Neural progenitor cell (in vitro differentiated cells): ENCODE measurements at regions not wholly inside any gene's neighbourhood (a gene's known extent, or its start where the extent isn't known, plus 50 kb on each side); places are given as distances from the start of the nearest gene placed in this dataset.

Experiments used
- DNase-seq: peaks from one replicate; pipeline ENCODE4 v3.0.0-alpha.2; 2016; ENCODE audit warnings: low spot score
- H2AFZ ChIP-seq: fragments of 200-600 bp; sonication (generic); replicated peaks from 2 replicates; pipeline ENCODE4 v1.6.1; 2016; ENCODE audit warnings: antibody characterized with exemption
- H3F3A ChIP-seq: fragments of 200-600 bp; sonication (generic); 2 replicates; pipeline ENCODE4 v1.6.1; 2016; ENCODE audit warnings: antibody characterized with exemption, low read depth
- H3K27ac ChIP-seq: fragments of 200-600 bp; sonication (generic); 2 replicates; pipeline ENCODE4 v1.5.1; 2016; ENCODE audit warnings: mild to moderate bottlenecking
- H3K27me3 ChIP-seq: fragments of 200-600 bp; sonication (generic); 2 replicates; pipeline ENCODE4 v1.6.1; 2016; ENCODE audit warnings: mild to moderate bottlenecking, moderate library complexity
- H3K36me3 ChIP-seq: fragments of 200-600 bp; sonication (generic); 2 replicates; pipeline ENCODE4 v1.5.1; 2016
- H3K4me1 ChIP-seq: fragments of 200-600 bp; sonication (generic); 2 replicates; pipeline ENCODE4 v1.6.1; 2016; ENCODE audit warnings: mixed run types
- H3K4me2 ChIP-seq: fragments of 200-600 bp; sonication (generic); 2 replicates; pipeline ENCODE4 v1.6.1; 2016
- H3K4me3 ChIP-seq: fragments of 200-600 bp; sonication (generic); 2 replicates; pipeline ENCODE4 v1.5.1; 2016
- H3K79me2 ChIP-seq: fragments of 200-600 bp; sonication (generic); 2 replicates; pipeline ENCODE4 v1.6.1; 2016; ENCODE audit warnings: low read depth
- H3K9ac ChIP-seq: fragments of 200-600 bp; sonication (generic); 2 replicates; pipeline ENCODE4 v1.6.1; 2016
- H3K9me3 ChIP-seq: fragments of 200-600 bp; sonication (generic); 2 replicates; pipeline ENCODE4 v1.5.1; 2016; ENCODE audit warnings: low read depth
- H4K20me1 ChIP-seq: fragments of 200-600 bp; sonication (generic); 2 replicates; pipeline ENCODE4 v1.6.1; 2016; ENCODE audit warnings: low read depth
- H3K27ac Mint-ChIP-seq: 3 replicates; pipeline ENCODE4 v1.8.0; 2021; ENCODE audit warnings: mixed read lengths
- H3K27me3 Mint-ChIP-seq: 2 replicates; pipeline ENCODE4 v1.8.0; 2022; ENCODE audit warnings: low read depth, mild to moderate bottlenecking, inconsistent platforms, moderate library complexity, mixed read lengths; ENCODE audit not compliant: insufficient read depth
- H3K36me3 Mint-ChIP-seq: 3 replicates; pipeline ENCODE4 v1.8.0; 2021; ENCODE audit warnings: mixed read lengths
- H3K4me1 Mint-ChIP-seq: 3 replicates; pipeline ENCODE4 v1.8.0; 2021; ENCODE audit warnings: mixed read lengths
- H3K4me3 Mint-ChIP-seq: 3 replicates; pipeline ENCODE4 v1.8.0; 2021; ENCODE audit warnings: mild to moderate bottlenecking, moderate library complexity, mixed read lengths
- H3K9me3 Mint-ChIP-seq: 3 replicates; pipeline ENCODE4 v1.8.0; 2020; ENCODE audit warnings: mixed read lengths
- EZH2 ChIP-seq: fragments of 200-600 bp; sonication (generic); IDR thresholded peaks from 2 replicates; pipeline ENCODE4 v1.6.1; 2017; ENCODE audit warnings: antibody characterized with exemption, mild to moderate bottlenecking, moderate library complexity
- EZH2phosphoT487 ChIP-seq: fragments of 200-600 bp; sonication (generic); IDR thresholded peaks from 2 replicates; pipeline ENCODE4 v1.6.1; 2017; ENCODE audit warnings: antibody characterized with exemption
- TF ChIP-seq, protein P1 (sequence below): fragments of 200-600 bp; sonication (generic); IDR thresholded peaks from 2 replicates; pipeline ENCODE4 v1.5.1; 2017; ENCODE audit warnings: antibody characterized with exemption, mild to moderate bottlenecking

DNA sequence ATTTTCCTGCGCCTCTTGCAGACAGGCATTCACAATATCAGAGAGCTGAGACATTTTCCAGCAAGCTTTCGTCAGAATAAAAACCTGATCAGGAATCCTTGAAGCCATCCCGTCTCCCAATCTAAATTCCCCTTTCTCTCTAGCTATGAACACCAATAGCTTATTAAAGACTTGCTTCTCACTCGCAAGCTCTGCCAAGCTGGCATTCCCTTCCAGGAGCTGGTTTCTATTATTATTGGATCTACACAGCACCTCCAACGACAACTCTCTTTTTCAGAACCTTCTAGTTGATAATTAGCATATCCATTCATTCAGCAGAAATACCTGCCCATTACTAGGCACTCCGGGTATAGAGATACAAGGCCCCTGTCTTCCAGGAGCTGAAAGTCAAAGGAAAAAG is 350.3 kb downstream of the MTX2 start:
- H3K4me1 Mint-ChIP-seq = no peaks in the 10 kb centered on the region
- H3K36me3 Mint-ChIP-seq = no peaks in the 10 kb centered on the region

DNA sequence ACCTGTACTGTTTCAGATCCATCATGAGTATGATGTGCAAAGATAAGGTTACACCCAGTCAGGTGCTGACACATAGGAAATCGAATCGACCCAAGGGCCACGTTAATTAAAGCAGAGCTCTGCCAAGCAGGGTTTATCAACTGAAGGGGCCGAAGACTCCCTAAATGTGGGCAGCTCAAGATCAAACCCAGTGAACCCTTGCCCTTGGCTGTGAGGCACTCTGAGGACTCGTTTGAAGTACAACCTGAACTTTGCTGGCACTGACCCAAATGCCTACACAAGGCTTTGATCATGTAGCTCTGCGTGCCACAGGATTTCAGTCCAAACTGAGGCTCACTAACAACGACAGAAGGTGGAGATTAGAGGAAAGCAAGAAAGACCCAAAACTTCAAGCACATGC is 352.1 kb downstream of the MTX2 start:
- Histone ChIP-seq H4K20me1 (no peaks in the 10 kb centered on the region), H3F3A (no peaks in the 10 kb centered on the region), H3K4me1 (no peaks in the 10 kb centered on the region), H3K4me2 (no peak overlapping the region), H3K9ac (no peak overlapping the region), H3K36me3 (no peaks in the 10 kb centered on the region), H3K4me3 (no peak overlapping the region), H3K27ac (no peak overlapping the region), H3K27me3 (peaks cover 5% of the 10 kb centered on the region), H3K79me2 (no peaks in the 10 kb centered on the region), H3K9me3 (no peaks in the 10 kb centered on the region), H2AFZ (no peak overlapping the region)
- no peaks in the 10 kb centered on the region for H3K36me3 Mint-ChIP-seq
- no peak for DNase-seq
- no peak overlapping the region for H3K4me3 Mint-ChIP-seq
- no peak overlapping the region for H3K27ac Mint-ChIP-seq
- no peaks in the 10 kb centered on the region for H3K9me3 Mint-ChIP-seq
- no peak for TF ChIP-seq EZH2
- no peak for TF ChIP-seq EZH2phosphoT487
- TF ChIP-seq, protein P1, sequence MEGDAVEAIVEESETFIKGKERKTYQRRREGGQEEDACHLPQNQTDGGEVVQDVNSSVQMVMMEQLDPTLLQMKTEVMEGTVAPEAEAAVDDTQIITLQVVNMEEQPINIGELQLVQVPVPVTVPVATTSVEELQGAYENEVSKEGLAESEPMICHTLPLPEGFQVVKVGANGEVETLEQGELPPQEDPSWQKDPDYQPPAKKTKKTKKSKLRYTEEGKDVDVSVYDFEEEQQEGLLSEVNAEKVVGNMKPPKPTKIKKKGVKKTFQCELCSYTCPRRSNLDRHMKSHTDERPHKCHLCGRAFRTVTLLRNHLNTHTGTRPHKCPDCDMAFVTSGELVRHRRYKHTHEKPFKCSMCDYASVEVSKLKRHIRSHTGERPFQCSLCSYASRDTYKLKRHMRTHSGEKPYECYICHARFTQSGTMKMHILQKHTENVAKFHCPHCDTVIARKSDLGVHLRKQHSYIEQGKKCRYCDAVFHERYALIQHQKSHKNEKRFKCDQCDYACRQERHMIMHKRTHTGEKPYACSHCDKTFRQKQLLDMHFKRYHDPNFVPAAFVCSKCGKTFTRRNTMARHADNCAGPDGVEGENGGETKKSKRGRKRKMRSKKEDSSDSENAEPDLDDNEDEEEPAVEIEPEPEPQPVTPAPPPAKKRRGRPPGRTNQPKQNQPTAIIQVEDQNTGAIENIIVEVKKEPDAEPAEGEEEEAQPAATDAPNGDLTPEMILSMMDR = no peak
- no peaks in the 10 kb centered on the region for H3K4me1 Mint-ChIP-seq
- H3K27me3 Mint-ChIP-seq = peaks cover 2% of the 10 kb centered on the region

More for the DNA sequence above, 350.3 kb downstream of the MTX2 start:
- no peaks in the 10 kb centered on the region for H3K36me3 ChIP-seq
- no peaks in the 10 kb centered on the region for H3F3A ChIP-seq
- no peak overlapping the region for H3K9ac ChIP-seq
- H3K9me3 ChIP-seq = no peaks in the 10 kb centered on the region
- no peaks in the 10 kb centered on the region for H3K4me1 ChIP-seq
- no peak overlapping the region for H3K4me3 ChIP-seq
- H3K4me2 ChIP-seq = no peak overlapping the region
- H4K20me1 ChIP-seq = no peaks in the 10 kb centered on the region
- Mint-ChIP-seq H3K9me3 (no peaks in the 10 kb centered on the region), H3K27ac (no peak overlapping the region), H3K4me3 (no peak overlapping the region), H3K27me3 (peaks cover 2% of the 10 kb centered on the region)
- TF ChIP-seq EZH2 (no peak), EZH2phosphoT487 (no peak)
- TF ChIP-seq, protein P1 = no peak
- no peaks in the 10 kb centered on the region for H3K79me2 ChIP-seq
- DNase-seq = no peak
- no peak overlapping the region for H2AFZ ChIP-seq
- H3K27ac ChIP-seq = no peak overlapping the region
- H3K27me3 ChIP-seq = no peaks in the 10 kb centered on the region

DNA sequence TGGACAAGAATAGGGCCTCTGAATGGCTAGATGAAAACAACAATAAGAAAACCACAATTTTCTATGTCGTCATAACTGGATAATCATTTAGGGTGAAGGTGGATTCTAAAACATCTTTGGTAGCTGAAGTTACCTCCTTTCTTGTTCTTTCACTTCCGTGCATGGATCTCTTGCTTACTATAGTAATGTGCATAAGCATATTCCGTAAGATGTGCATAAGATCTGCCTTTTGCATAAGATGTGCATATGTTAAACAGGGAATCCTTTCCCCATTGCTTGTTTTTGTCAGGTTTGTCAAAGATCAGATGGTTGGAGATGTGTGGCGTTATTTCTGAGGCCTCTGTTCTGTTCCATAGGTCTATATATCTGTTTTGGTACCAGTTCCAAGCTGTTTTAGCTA is 353.6 kb downstream of the MTX2 start:
- Histone ChIP-seq H3K4me2 (no peak overlapping the region), H2AFZ (no peak overlapping the region), H3K36me3 (no peaks in the 10 kb centered on the region), H3K9me3 (no peaks in the 10 kb centered on the region), H3F3A (no peaks in the 10 kb centered on the region), H3K4me1 (no peaks in the 10 kb centered on the region), H3K9ac (no peak overlapping the region), H3K27me3 (peaks cover 16% of the 10 kb centered on the region), H3K79me2 (no peaks in the 10 kb centered on the region), H4K20me1 (no peaks in the 10 kb centered on the region), H3K4me3 (no peak overlapping the region), H3K27ac (no peak overlapping the region)
- Mint-ChIP-seq H3K4me1 (no peaks in the 10 kb centered on the region), H3K27me3 (peaks cover 2% of the 10 kb centered on the region), H3K36me3 (no peaks in the 10 kb centered on the region), H3K27ac (no peak overlapping the region), H3K9me3 (no peaks in the 10 kb centered on the region), H3K4me3 (no peak overlapping the region)
- no peak for DNase-seq
- TF ChIP-seq, protein P1 = no peak
- TF ChIP-seq EZH2 = no peak
- TF ChIP-seq EZH2phosphoT487 = no peak

GRCh38 chr2:176626796-176627195 is 357.6 kb downstream of the MTX2 start:
- TF ChIP-seq EZH2 (no peak), EZH2phosphoT487 (no peak)
- TF ChIP-seq, protein P1 = no peak
- Histone ChIP-seq H3K79me2 (no peaks in the 10 kb centered on the region), H4K20me1 (no peaks in the 10 kb centered on the region), H3K9ac (no peak overlapping the region), H3K4me2 (no peak overlapping the region), H3F3A (no peaks in the 10 kb centered on the region), H3K27me3 (peaks cover 52% of the 10 kb centered on the region), H3K27ac (no peak overlapping the region), H3K4me1 (no peaks in the 10 kb centered on the region), H3K4me3 (no peak overlapping the region), H3K36me3 (no peaks in the 10 kb centered on the region), H3K9me3 (no peaks in the 10 kb centered on the region), H2AFZ (no peak overlapping the region)
- Mint-ChIP-seq H3K27me3 (peaks cover 11% of the 10 kb centered on the region), H3K27ac (no peak overlapping the region), H3K36me3 (no peaks in the 10 kb centered on the region), H3K4me3 (no peak overlapping the region), H3K9me3 (no peaks in the 10 kb centered on the region), H3K4me1 (no peaks in the 10 kb centered on the region)
- DNase-seq = no peak
